ENCODE measurements at regions not wholly inside any gene's neighbourhood (a gene's known extent, or its start where the extent isn't known, plus 50 kb on each side); places are given as distances from the start of the nearest gene placed in this dataset.

- no peak for DNase-seq
Observed at GRCh38 chr12:28826766-28827165, 322.3 kb upstream of the FAR2 start.

GRCh38 chr12:28827861-28828260, 321.2 kb upstream of the FAR2 start:
- no peak for DNase-seq

- no peak for DNase-seq
Observed at GRCh38 chr12:28828318-28828717, 320.8 kb upstream of the FAR2 start.

- DNase-seq: no peak
Observed at GRCh38 chr12:28830491-28830890, 318.6 kb upstream of the FAR2 start.

GRCh38 chr12:28844718-28845117, 304.4 kb upstream of the FAR2 start:
- no peak for DNase-seq

GRCh38 chr12:28851781-28852180, 297.3 kb upstream of the FAR2 start:
- DNase-seq: no peak

GRCh38 chr12:28855761-28856310, 293.2 kb upstream of the FAR2 start:
- no peak for DNase-seq

GRCh38 chr12:28857369-28857768, 291.7 kb upstream of the FAR2 start:
- DNase-seq: no peak

GRCh38 chr12:28859551-28859950, 289.5 kb upstream of the FAR2 start:
- no peak for DNase-seq

GRCh38 chr12:28865776-28866175, 283.3 kb upstream of the FAR2 start:
- no peak for DNase-seq

- DNase-seq: no peak
Observed at GRCh38 chr12:28866296-28866695, 282.8 kb upstream of the FAR2 start.

GRCh38 chr12:28866715-28867503, 282.2 kb upstream of the FAR2 start:
- DNase-seq: no peak

GRCh38 chr12:28868414-28868813, 280.7 kb upstream of the FAR2 start:
- DNase-seq: no peak

- peak; percentile 45 for DNase-seq
Observed at GRCh38 chr12:28869197-28869596, 279.9 kb upstream of the FAR2 start.

- DNase-seq: no peak
Observed at GRCh38 chr12:28870839-28871440, 278.1 kb upstream of the FAR2 start.

GRCh38 chr12:28872654-28873268, 276.3 kb upstream of the FAR2 start:
- peak; percentile 16 for DNase-seq

GRCh38 chr12:28874758-28875157, 274.3 kb upstream of the FAR2 start:
- DNase-seq: no peak

GRCh38 chr12:28876196-28876798, 272.8 kb upstream of the FAR2 start:
- DNase-seq: no peak

GRCh38 chr12:28877854-28878253, 271.2 kb upstream of the FAR2 start:
- DNase-seq: no peak

- DNase-seq: no peak
Observed at GRCh38 chr12:28878629-28879028, 270.4 kb upstream of the FAR2 start.

- DNase-seq: no peak
Observed at GRCh38 chr12:28879379-28879778, 269.7 kb upstream of the FAR2 start.

GRCh38 chr12:28882444-28882843, 266.6 kb upstream of the FAR2 start:
- DNase-seq: no peak

- no peak for DNase-seq
Observed at GRCh38 chr12:28883406-28883997, 265.6 kb upstream of the FAR2 start.
